Smooth muscle cell (in vitro differentiated cells): ENCODE measurements at regions not wholly inside any gene's neighbourhood (a gene's known extent, or its start where the extent isn't known, plus 50 kb on each side); places are given as distances from the start of the nearest gene placed in this dataset.

ENCODE experiments used
- DNase-seq: peaks from one replicate; lab custom pipeline; 2025; ENCODE audit not compliant: unreplicated experiment; lab: John Stamatoyannopoulos, UW
- H2AFZ ChIP-seq: fragments of 200-600 bp; sonication (generic); 2 replicates; pipeline ENCODE4 v1.6.0; 2016; ENCODE audit warnings: antibody characterized with exemption, low read depth, mild to moderate bottlenecking
- H3F3A ChIP-seq: fragments of 200-600 bp; sonication (generic); 2 replicates; pipeline ENCODE4 v1.6.0; 2017; ENCODE audit warnings: antibody characterized with exemption, low read depth
- H3K27ac ChIP-seq: fragments of 200-600 bp; sonication (generic); 2 replicates; pipeline ENCODE4 v1.5.1; 2016; ENCODE audit warnings: low read depth, mild to moderate bottlenecking
- H3K27me3 ChIP-seq: fragments of 200-600 bp; sonication (generic); 2 replicates; pipeline ENCODE4 v1.6.1; 2016; ENCODE audit warnings: low read depth, mild to moderate bottlenecking
- H3K36me3 ChIP-seq: fragments of 200-600 bp; sonication (generic); 2 replicates; pipeline ENCODE4 v1.5.1; 2016; ENCODE audit warnings: low read depth
- H3K4me1 ChIP-seq: fragments of 200-600 bp; sonication (generic); 2 replicates; pipeline ENCODE4 v1.5.1; 2016; ENCODE audit warnings: low read depth
- H3K4me2 ChIP-seq: fragments of 200-600 bp; sonication (generic); 2 replicates; pipeline ENCODE4 v1.6.0; 2016; ENCODE audit warnings: mild to moderate bottlenecking
- H3K4me3 ChIP-seq: fragments of 200-600 bp; sonication (generic); 2 replicates; pipeline ENCODE4 v1.5.1; 2016; ENCODE audit warnings: mild to moderate bottlenecking
- H3K79me2 ChIP-seq: fragments of 200-600 bp; sonication (generic); 2 replicates; pipeline ENCODE4 v1.6.0; 2016; ENCODE audit warnings: low read depth, mild to moderate bottlenecking
- H3K9ac ChIP-seq: fragments of 200-600 bp; sonication (generic); 2 replicates; pipeline ENCODE4 v1.6.0; 2016; ENCODE audit warnings: low read depth
- H3K9me3 ChIP-seq: fragments of 200-600 bp; sonication (generic); replicated peaks from 2 replicates; pipeline ENCODE4 v1.5.1; 2016; ENCODE audit warnings: low read depth
- H4K20me1 ChIP-seq: fragments of 200-600 bp; sonication (generic); 2 replicates; pipeline ENCODE4 v1.6.0; 2016; ENCODE audit warnings: low read depth
- CTCF ChIP-seq: fragments of 200-600 bp; sonication (generic); IDR thresholded peaks from 2 replicates; pipeline ENCODE4 v1.5.1; 2017; ENCODE audit warnings: borderline replicate concordance, mild to moderate bottlenecking, antibody characterized with exemption; ENCODE audit not compliant: insufficient read depth, poor library complexity, severe bottlenecking
- WGBS: methylation state at CpG from one replicate; pipeline ENCODE4 v1.1.7; 2016; ENCODE audit warnings: low lambda C conversion rate; 5-methylcytosine and 5-hydroxymethylcytosine counted together

- Histone ChIP-seq H4K20me1 (no peaks in the 10 kb centered on the region), H3K36me3 (no peaks in the 10 kb centered on the region), H3K79me2 (no peaks in the 10 kb centered on the region), H3K9me3 (no peaks in the 10 kb centered on the region), H3K27ac (no peak overlapping the region), H3K9ac (no peak overlapping the region), H2AFZ (no peak overlapping the region), H3F3A (no peaks in the 10 kb centered on the region), H3K4me1 (no peaks in the 10 kb centered on the region), H3K27me3 (no peaks in the 10 kb centered on the region), H3K4me3 (no peak overlapping the region), H3K4me2 (no peak overlapping the region)
- WGBS: 66% methylated on average over 3 of the region's 3 CpGs
- no peak for TF ChIP-seq CTCF
- DNase-seq: no peak
These were observed 139.3 kb downstream of the CD164 start for GRCh38 chr6:109242925-109243324.

GRCh38 chr6:109242029-109242428, 140.2 kb downstream of the CD164 start:
- no peak for DNase-seq
- Histone ChIP-seq H3K36me3 (no peaks in the 10 kb centered on the region), H2AFZ (no peak overlapping the region), H3K9ac (no peak overlapping the region), H3K9me3 (no peaks in the 10 kb centered on the region), H3K4me1 (peaks cover under 1% of the 10 kb centered on the region), H3K27me3 (no peaks in the 10 kb centered on the region), H3K27ac (no peak overlapping the region), H3K79me2 (no peaks in the 10 kb centered on the region), H3K4me2 (no peak overlapping the region), H3K4me3 (no peak overlapping the region), H3F3A (no peaks in the 10 kb centered on the region), H4K20me1 (no peaks in the 10 kb centered on the region)
- no peak for TF ChIP-seq CTCF
- 86% methylated on average over 2 of the region's 2 CpGs for WGBS

GRCh38 chr6:109241199-109241598, 141.1 kb downstream of the CD164 start:
- H4K20me1 ChIP-seq: no peaks in the 10 kb centered on the region
- no peaks in the 10 kb centered on the region for H3K27me3 ChIP-seq
- WGBS: 69% methylated on average over 2 of the region's 2 CpGs
- DNase-seq: no peak
- no peaks in the 10 kb centered on the region for H3K9me3 ChIP-seq
- H3F3A ChIP-seq: no peaks in the 10 kb centered on the region
- no peak overlapping the region for H2AFZ ChIP-seq
- H3K4me3 ChIP-seq: no peak overlapping the region
- TF ChIP-seq CTCF: no peak
- no peak overlapping the region for H3K9ac ChIP-seq
- H3K4me2 ChIP-seq: no peak overlapping the region
- peaks cover 3% of the 10 kb centered on the region for H3K4me1 ChIP-seq
- no peaks in the 10 kb centered on the region for H3K36me3 ChIP-seq
- no peak overlapping the region for H3K27ac ChIP-seq
- no peaks in the 10 kb centered on the region for H3K79me2 ChIP-seq

GRCh38 chr6:109240370-109241084, 141.7 kb downstream of the CD164 start:
- peaks cover 3% of the 10 kb centered on the region for H3K4me1 ChIP-seq
- WGBS: 75% methylated on average over 7 of the region's 7 CpGs
- H3K4me2 ChIP-seq: no peak overlapping the region
- H3K79me2 ChIP-seq: no peaks in the 10 kb centered on the region
- H3K27me3 ChIP-seq: no peaks in the 10 kb centered on the region
- peak overlapping the region; percentile 44 for H3K27ac ChIP-seq
- no peaks in the 10 kb centered on the region for H4K20me1 ChIP-seq
- peak overlapping the region; percentile 59 for H2AFZ ChIP-seq
- no peak for DNase-seq
- H3K36me3 ChIP-seq: no peaks in the 10 kb centered on the region
- H3F3A ChIP-seq: no peaks in the 10 kb centered on the region
- H3K4me3 ChIP-seq: no peak overlapping the region
- no peak overlapping the region for H3K9ac ChIP-seq
- no peaks in the 10 kb centered on the region for H3K9me3 ChIP-seq
- TF ChIP-seq CTCF: no peak
